ENCODE measurements at regions not wholly inside any gene's neighbourhood (a gene's known extent, or its start where the extent isn't known, plus 50 kb on each side); places are given as distances from the start of the nearest gene placed in this dataset.

DNA sequence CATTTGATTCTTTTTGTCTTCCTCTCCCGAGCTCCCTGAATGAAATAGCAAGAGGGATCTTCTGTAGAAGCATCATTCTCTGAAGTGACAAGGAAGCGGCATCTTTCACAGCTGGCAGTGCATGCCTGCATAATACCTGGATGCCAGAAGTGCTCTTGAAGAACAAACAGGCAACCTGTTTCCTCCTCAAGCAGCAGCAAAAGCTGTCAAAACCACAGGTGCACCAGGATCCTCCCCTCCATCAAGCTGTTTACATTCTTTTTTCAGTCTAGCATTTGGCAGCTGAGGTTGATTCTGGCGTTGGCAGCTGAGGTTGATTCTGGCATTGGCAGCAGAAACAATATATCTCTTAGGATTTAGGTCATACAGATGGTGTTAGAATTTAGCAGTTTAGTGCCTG lies 979.0 kb downstream of the TUSC7 start:
- Histone ChIP-seq H3K14ac (ENCODE audit: low read length) (no peak overlapping the region), H3K9me3 (replicated peaks in 1 of 2; ENCODE audit: control insufficient read depth in 2 of 2, insufficient read depth in 1 of 2, low read depth in 1 of 2, low read length in 2 of 2) (peaks cover 0 to 1% of the 10 kb centered on the region in 2 donors), H3K4me1 (ENCODE audit: control insufficient read depth in 2 of 2, insufficient read depth in 1 of 2, low read depth in 1 of 2, low read length in 2 of 2) (peaks cover 0 to 6% of the 10 kb centered on the region in 2 donors), H3K27ac (replicated peaks; ENCODE audit: low read length) (no peak overlapping the region), H3K27me3 (ENCODE audit: control insufficient read depth in 3 of 3, insufficient read depth in 3 of 3, low read depth in 1 of 3, low read length in 3 of 3) (peaks cover 0 to 2% (median 0%) of the 10 kb centered on the region in 3 experiments), H3K9ac (ENCODE audit: low read depth, low read length, poor library complexity) (no peak overlapping the region), H4K8ac (ENCODE audit: low read depth, low read length) (no peak overlapping the region), H2BK120ac (ENCODE audit: low read depth, low read length) (no peak overlapping the region), H3K4me3 (ENCODE audit: low read length in 2 of 2) (no peak overlapping the region), H2AK5ac (ENCODE audit: low read depth, low read length) (no peak overlapping the region), H4K91ac (ENCODE audit: low read depth, low read length, poor library complexity) (no peak overlapping the region), H3K23ac (ENCODE audit: low read depth, low read length, poor library complexity) (no peak overlapping the region), H2BK15ac (ENCODE audit: low read length) (no peak overlapping the region), H3K36me3 (replicated peaks in 1 of 2; ENCODE audit: control insufficient read depth in 2 of 2, insufficient read depth in 2 of 2, low read length in 2 of 2) (no peaks in the 10 kb centered on the region), H2AFZ (ENCODE audit: low read length) (no peak overlapping the region), H3K4ac (ENCODE audit: low read length) (no peak overlapping the region), H3K4me2 (ENCODE audit: insufficient read depth, low read length, poor library complexity, severe bottlenecking) (no peak overlapping the region), H2BK5ac (ENCODE audit: low read length) (no peak overlapping the region), H2BK12ac (ENCODE audit: low read length) (no peak overlapping the region), H3K79me1 (ENCODE audit: low read depth, low read length) (no peaks in the 10 kb centered on the region), H3K18ac (ENCODE audit: low read length) (no peak overlapping the region)
- WGBS, 2 donors (ENCODE audit: extremely low coverage in 2 of 2, insufficient read length in 2 of 2, insufficient replicate concordance in 1 of 2) = no CpG with 5 or more reads among the region's 3 CpGs
- DNase-seq (ENCODE audit: low spot score) = no peak

DNA sequence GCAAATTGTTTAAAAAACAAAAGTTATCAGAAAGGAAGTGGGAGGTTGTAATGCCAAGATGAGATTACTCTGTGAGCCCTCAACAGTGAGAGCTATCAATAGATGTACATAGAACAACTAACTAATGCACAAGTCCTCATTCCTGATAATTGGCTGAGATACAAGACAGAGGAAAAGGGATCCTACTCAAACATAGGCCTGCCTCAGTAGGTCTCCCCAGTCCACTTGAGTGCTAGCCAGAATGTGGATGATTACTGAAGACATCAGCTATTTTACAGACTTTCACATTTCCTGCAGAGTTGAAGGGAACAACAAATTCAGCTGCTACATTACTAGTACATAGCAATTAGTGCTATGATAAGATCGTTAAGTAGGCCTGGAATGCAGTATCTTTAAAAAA lies 981.9 kb downstream of the TUSC7 start:
- H2BK120ac ChIP-seq (ENCODE audit: low read depth, low read length) = no peak overlapping the region
- H3K23ac ChIP-seq (ENCODE audit: low read depth, low read length, poor library complexity) = no peak overlapping the region
- H2AFZ ChIP-seq (ENCODE audit: low read length) = no peak overlapping the region
- H3K4me2 ChIP-seq (ENCODE audit: insufficient read depth, low read length, poor library complexity, severe bottlenecking) = no peak overlapping the region
- H2BK15ac ChIP-seq (ENCODE audit: low read length) = no peak overlapping the region
- no peaks in the 10 kb centered on the region for H3K79me1 ChIP-seq (ENCODE audit: low read depth, low read length)
- H3K9me3 ChIP-seq (replicated peaks in 1 of 2; ENCODE audit: control insufficient read depth in 2 of 2, insufficient read depth in 1 of 2, low read depth in 1 of 2, low read length in 2 of 2) = peaks cover 0 to 1% of the 10 kb centered on the region in 2 donors
- no peak overlapping the region for H3K9ac ChIP-seq (ENCODE audit: low read depth, low read length, poor library complexity)
- H4K8ac ChIP-seq (ENCODE audit: low read depth, low read length) = no peak overlapping the region
- H3K36me3 ChIP-seq (replicated peaks in 1 of 2; ENCODE audit: control insufficient read depth in 2 of 2, insufficient read depth in 2 of 2, low read length in 2 of 2) = no peaks in the 10 kb centered on the region
- no peaks in the 10 kb centered on the region for H3K27me3 ChIP-seq (ENCODE audit: control insufficient read depth in 3 of 3, insufficient read depth in 3 of 3, low read depth in 1 of 3, low read length in 3 of 3)
- no peak overlapping the region for H3K14ac ChIP-seq (ENCODE audit: low read length)
- H3K27ac ChIP-seq (replicated peaks; ENCODE audit: low read length) = no peak overlapping the region
- H3K4ac ChIP-seq (ENCODE audit: low read length) = no peak overlapping the region
- no peak for DNase-seq (ENCODE audit: low spot score)
- no peak overlapping the region for H2BK5ac ChIP-seq (ENCODE audit: low read length)
- H3K4me1 ChIP-seq (ENCODE audit: control insufficient read depth in 2 of 2, insufficient read depth in 1 of 2, low read depth in 1 of 2, low read length in 2 of 2) = peaks cover 0 to 13% of the 10 kb centered on the region in 2 donors
- no peak overlapping the region for H3K18ac ChIP-seq (ENCODE audit: low read length)
- no peak overlapping the region for H4K91ac ChIP-seq (ENCODE audit: low read depth, low read length, poor library complexity)
- whole genome bisulfite sequencing, 2 donors (ENCODE audit: extremely low coverage in 2 of 2, insufficient read length in 2 of 2, insufficient replicate concordance in 1 of 2) = no CpG with 5 or more reads among the region's 1 CpG
- no peak overlapping the region for H2AK5ac ChIP-seq (ENCODE audit: low read depth, low read length)
- H3K4me3 ChIP-seq (ENCODE audit: low read length in 2 of 2) = no peak overlapping the region
- no peak overlapping the region for H2BK12ac ChIP-seq (ENCODE audit: low read length)

- Histone ChIP-seq H3K4me2 (ENCODE audit: insufficient read depth, low read length, poor library complexity, severe bottlenecking) (no peak overlapping the region), H2AFZ (ENCODE audit: low read length) (peak overlapping the region; percentile 18), H2BK120ac (ENCODE audit: low read depth, low read length) (no peak overlapping the region), H3K23ac (ENCODE audit: low read depth, low read length, poor library complexity) (no peak overlapping the region), H3K9ac (ENCODE audit: low read depth, low read length, poor library complexity) (no peak overlapping the region), H2BK12ac (ENCODE audit: low read length) (no peak overlapping the region), H3K79me1 (ENCODE audit: low read depth, low read length) (no peaks in the 10 kb centered on the region), H2BK5ac (ENCODE audit: low read length) (no peak overlapping the region), H4K91ac (ENCODE audit: low read depth, low read length, poor library complexity) (no peak overlapping the region), H3K27ac (replicated peaks; ENCODE audit: low read length) (peak overlapping the region; percentile 7), H3K4me1 (ENCODE audit: control insufficient read depth in 2 of 2, insufficient read depth in 1 of 2, low read depth in 1 of 2, low read length in 2 of 2) (peaks cover 5 to 17% of the 10 kb centered on the region in 2 donors), H3K18ac (ENCODE audit: low read length) (no peak overlapping the region), H2AK5ac (ENCODE audit: low read depth, low read length) (no peak overlapping the region), H3K4ac (ENCODE audit: low read length) (no peak overlapping the region), H3K14ac (ENCODE audit: low read length) (no peak overlapping the region), H3K27me3 (ENCODE audit: control insufficient read depth in 3 of 3, insufficient read depth in 3 of 3, low read depth in 1 of 3, low read length in 3 of 3) (no peaks in the 10 kb centered on the region), H3K4me3 (ENCODE audit: low read length in 2 of 2) (no peak overlapping the region), H4K8ac (ENCODE audit: low read depth, low read length) (no peak overlapping the region), H3K9me3 (replicated peaks in 1 of 2; ENCODE audit: control insufficient read depth in 2 of 2, insufficient read depth in 1 of 2, low read depth in 1 of 2, low read length in 2 of 2) (peaks cover 0 to 1% of the 10 kb centered on the region in 2 donors), H3K36me3 (replicated peaks in 1 of 2; ENCODE audit: control insufficient read depth in 2 of 2, insufficient read depth in 2 of 2, low read length in 2 of 2) (no peaks in the 10 kb centered on the region), H2BK15ac (ENCODE audit: low read length) (no peak overlapping the region)
- no CpG with 5 or more reads among the region's 5 CpGs for WGBS, 2 donors (ENCODE audit: extremely low coverage in 2 of 2, insufficient read length in 2 of 2, insufficient replicate concordance in 1 of 2)
- no peak for DNase-seq (ENCODE audit: low spot score)
Measured at GRCh38 chr3:117692416-117692995, 982.9 kb downstream of the TUSC7 start.

DNA sequence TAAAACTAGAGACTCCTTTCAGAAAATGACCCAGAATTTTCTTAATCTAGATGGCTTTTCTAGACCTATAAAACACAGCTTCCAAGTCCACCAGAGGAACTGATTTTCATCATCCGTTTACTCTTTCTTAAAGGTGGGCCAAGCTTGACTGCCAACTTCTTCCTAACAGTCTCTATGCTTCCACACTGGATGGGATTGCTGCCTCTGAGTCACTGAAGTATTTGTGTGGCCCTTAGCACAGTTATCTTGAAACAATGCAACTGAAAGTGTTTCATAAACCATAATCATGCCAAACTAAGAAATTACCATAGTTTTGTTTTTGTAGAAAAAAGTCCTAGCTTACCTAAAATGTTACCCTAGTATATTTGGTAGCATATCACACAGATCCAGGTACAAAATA lies 985.7 kb downstream of the TUSC7 start:
- H3K4ac ChIP-seq (ENCODE audit: low read length) = no peak overlapping the region
- H2AK5ac ChIP-seq (ENCODE audit: low read depth, low read length) = no peak overlapping the region
- no peak overlapping the region for H3K23ac ChIP-seq (ENCODE audit: low read depth, low read length, poor library complexity)
- H2AFZ ChIP-seq (ENCODE audit: low read length) = no peak overlapping the region
- no peak overlapping the region for H3K27ac ChIP-seq (replicated peaks; ENCODE audit: low read length)
- no peak overlapping the region for H4K8ac ChIP-seq (ENCODE audit: low read depth, low read length)
- H3K4me1 ChIP-seq (ENCODE audit: control insufficient read depth in 2 of 2, insufficient read depth in 1 of 2, low read depth in 1 of 2, low read length in 2 of 2) = peaks cover 12 to 17% of the 10 kb centered on the region in 2 donors
- H3K36me3 ChIP-seq (replicated peaks in 1 of 2; ENCODE audit: control insufficient read depth in 2 of 2, insufficient read depth in 2 of 2, low read length in 2 of 2) = no peaks in the 10 kb centered on the region
- H3K9me3 ChIP-seq (replicated peaks in 1 of 2; ENCODE audit: control insufficient read depth in 2 of 2, insufficient read depth in 1 of 2, low read depth in 1 of 2, low read length in 2 of 2) = no peaks in the 10 kb centered on the region
- no peak overlapping the region for H2BK120ac ChIP-seq (ENCODE audit: low read depth, low read length)
- no peaks in the 10 kb centered on the region for H3K27me3 ChIP-seq (ENCODE audit: control insufficient read depth in 3 of 3, insufficient read depth in 3 of 3, low read depth in 1 of 3, low read length in 3 of 3)
- H2BK15ac ChIP-seq (ENCODE audit: low read length) = no peak overlapping the region
- H3K18ac ChIP-seq (ENCODE audit: low read length) = no peak overlapping the region
- no peak overlapping the region for H4K91ac ChIP-seq (ENCODE audit: low read depth, low read length, poor library complexity)
- H2BK12ac ChIP-seq (ENCODE audit: low read length) = no peak overlapping the region
- no peak overlapping the region for H2BK5ac ChIP-seq (ENCODE audit: low read length)
- H3K9ac ChIP-seq (ENCODE audit: low read depth, low read length, poor library complexity) = no peak overlapping the region
- WGBS, 2 donors (ENCODE audit: extremely low coverage in 2 of 2, insufficient read length in 2 of 2, insufficient replicate concordance in 1 of 2) = no CpG with 5 or more reads among the region's 1 CpG
- H3K4me3 ChIP-seq (ENCODE audit: low read length in 2 of 2) = no peak overlapping the region
- DNase-seq (ENCODE audit: low spot score) = no peak
- H3K14ac ChIP-seq (ENCODE audit: low read length) = no peak overlapping the region
- H3K4me2 ChIP-seq (ENCODE audit: insufficient read depth, low read length, poor library complexity, severe bottlenecking) = no peak overlapping the region
- H3K79me1 ChIP-seq (ENCODE audit: low read depth, low read length) = no peaks in the 10 kb centered on the region

Measured in neuronal stem cell (in vitro differentiated cells).